Right lobe of liver (tissue), 4 donors: ENCODE measurements at regions not wholly inside any gene's neighbourhood (a gene's known extent, or its start where the extent isn't known, plus 50 kb on each side); places are given as distances from the start of the nearest gene placed in this dataset.

Experiments used
- CTCF ChIP-seq, 4 donors: fragments of 200-600 bp in 3 of 4; fragments of 450-650 bp in 1 of 4; IDR thresholded peaks; one replicate each; pipeline versions ENCODE4 v1.5.1 to v1.8.0; 2016 to 2022; ENCODE audit warnings: antibody characterized with exemption in 4 of 4, mild to moderate bottlenecking in 2 of 4
- POLR2A ChIP-seq: fragments of 450-650 bp; IDR thresholded peaks from one replicate; pipeline ENCODE4 v1.6.1; 2017; ENCODE audit warnings: antibody characterized with exemption, mild to moderate bottlenecking
- donor health status: DM: no; HTN: no; CAD: no.
- donor health status: DM: no; HTN: no; CAD: no.
- donor health status: DM: no; HTN: yes; CAD: no.

GRCh38 chr12:67038486-67038885 is 230.7 kb upstream of the CAND1 start:
- TF ChIP-seq CTCF (IDR thresholded peaks at IDR 0.05) = no peak
- no peak for TF ChIP-seq POLR2A
